ENCODE measurements at regions not wholly inside any gene's neighbourhood (a gene's known extent, or its start where the extent isn't known, plus 50 kb on each side); places are given as distances from the start of the nearest gene placed in this dataset.
"Not testable (repeated sequence)": the region's sequence is repeated elsewhere in the genome, so short reads cannot be mapped to it uniquely, and the experiment has no call there.

GRCh38 chr2:62334440-62335058 lies 138.6 kb downstream of the B3GNT2 start:
- no peak for DNase-seq (ENCODE audit: low read depth in 2 of 2)

- DNase-seq (ENCODE audit: low read depth in 2 of 2) = no peak
Observed at GRCh38 chr2:62334009-62334408, 138.1 kb downstream of the B3GNT2 start.

GRCh38 chr2:62330959-62331358 lies 135.0 kb downstream of the B3GNT2 start:
- DNase-seq (ENCODE audit: low read depth in 2 of 2) = no peak

- no peak for DNase-seq (ENCODE audit: low read depth in 2 of 2)
Observed at GRCh38 chr2:62329797-62330196, 133.9 kb downstream of the B3GNT2 start.

- no peak for DNase-seq (ENCODE audit: low read depth in 2 of 2)
Observed at GRCh38 chr2:62326735-62327134, 130.8 kb downstream of the B3GNT2 start.

GRCh38 chr2:62325398-62325797 lies 129.5 kb downstream of the B3GNT2 start:
- no peak for DNase-seq (ENCODE audit: low read depth in 2 of 2)

- no peak for DNase-seq (ENCODE audit: low read depth in 2 of 2)
Observed at GRCh38 chr2:62321380-62322289, 125.7 kb downstream of the B3GNT2 start.

GRCh38 chr2:62320657-62321357 lies 124.9 kb downstream of the B3GNT2 start:
- no peak for DNase-seq (ENCODE audit: low read depth in 2 of 2)

- not testable (repeated sequence) for DNase-seq (ENCODE audit: low read depth in 2 of 2)
Observed at GRCh38 chr2:62320137-62320536, 124.2 kb downstream of the B3GNT2 start.

GRCh38 chr2:62319070-62319469 lies 123.2 kb downstream of the B3GNT2 start:
- DNase-seq (ENCODE audit: low read depth in 2 of 2) = no peak

GRCh38 chr2:62315476-62315875 lies 119.6 kb downstream of the B3GNT2 start:
- no peak for DNase-seq (ENCODE audit: low read depth in 2 of 2)

GRCh38 chr2:62314291-62314690 lies 118.4 kb downstream of the B3GNT2 start:
- no peak for DNase-seq (ENCODE audit: low read depth in 2 of 2)

GRCh38 chr2:62313449-62314227 lies 117.7 kb downstream of the B3GNT2 start:
- no peak for DNase-seq (ENCODE audit: low read depth in 2 of 2)

- DNase-seq (ENCODE audit: low read depth in 2 of 2) = no peak
Observed at GRCh38 chr2:62309465-62310091, 113.7 kb downstream of the B3GNT2 start.

- no peak for DNase-seq (ENCODE audit: low read depth in 2 of 2)
Observed at GRCh38 chr2:62309081-62309464, 113.2 kb downstream of the B3GNT2 start.

- DNase-seq (ENCODE audit: low read depth in 2 of 2) = no peak
Observed at GRCh38 chr2:62307469-62308389, 111.8 kb downstream of the B3GNT2 start.

GRCh38 chr2:62306751-62307468 lies 111.0 kb downstream of the B3GNT2 start:
- no peak for DNase-seq (ENCODE audit: low read depth in 2 of 2)

GRCh38 chr2:62305421-62306176 lies 109.7 kb downstream of the B3GNT2 start:
- DNase-seq (ENCODE audit: low read depth in 2 of 2) = peak in 1 of 2 donors; percentile 31
